ENCODE measurements at regions not wholly inside any gene's neighbourhood (a gene's known extent, or its start where the extent isn't known, plus 50 kb on each side); places are given as distances from the start of the nearest gene placed in this dataset.

GRCh38 chr2:88245109-88245508, 75.0 kb downstream of the THNSL2 start:
- H3K9me3 ChIP-seq (ENCODE audit: low read length): no peaks in the 10 kb centered on the region
- no peak overlapping the region for H2AFZ ChIP-seq (ENCODE audit: low read depth, low read length)
- H3K79me2 ChIP-seq (replicated peaks; ENCODE audit: insufficient read depth, low read length): no peaks in the 10 kb centered on the region
- no peaks in the 10 kb centered on the region for H3K36me3 ChIP-seq (ENCODE audit: insufficient read depth, low read length)
- H3K4me3 ChIP-seq (ENCODE audit: low read length): no peak overlapping the region
- no peaks in the 10 kb centered on the region for H3K9me2 ChIP-seq (ENCODE audit: insufficient read depth, low read length)
- no peaks in the 10 kb centered on the region for H3F3A ChIP-seq (ENCODE audit: insufficient read depth, low read length, poor library complexity, severe bottlenecking)
- no peak overlapping the region for H3K27ac ChIP-seq (ENCODE audit: low read length)
- no peaks in the 10 kb centered on the region for H3K27me3 ChIP-seq (ENCODE audit: insufficient read depth, low read depth, low read length)
- H4K20me1 ChIP-seq (ENCODE audit: insufficient read depth): no peaks in the 10 kb centered on the region
- H3K9ac ChIP-seq (ENCODE audit: low read length): no peak overlapping the region
- H3K4me2 ChIP-seq (ENCODE audit: low read length): no peak overlapping the region
- TF ChIP-seq EP300 (conservative IDR thresholded peaks at IDR 0.05; ENCODE audit: poor library complexity, severe bottlenecking) (no peak), MXI1 (conservative IDR thresholded peaks at IDR 0.05; ENCODE audit: poor library complexity, severe bottlenecking) (no peak)

GRCh38 chr2:88239781-88240180, 69.6 kb downstream of the THNSL2 start:
- Histone ChIP-seq H4K20me1 (ENCODE audit: insufficient read depth) (no peaks in the 10 kb centered on the region), H3K36me3 (ENCODE audit: insufficient read depth, low read length) (no peaks in the 10 kb centered on the region)
- TF ChIP-seq EZH2 (IDR thresholded peaks at IDR 0.05; ENCODE audit: borderline replicate concordance, insufficient read depth, low read length, poor library complexity, severe bottlenecking) (no peak), TAF1 (IDR thresholded peaks at IDR 0.05; ENCODE audit: low read depth) (no peak), REST (IDR thresholded peaks at IDR 0.05; ENCODE audit: borderline replicate concordance) (no peak), CTCF (IDR thresholded peaks at IDR 0.05; ENCODE audit: poor library complexity, severe bottlenecking) (no peak), POLR2AphosphoS5 (IDR thresholded peaks at IDR 0.05) (no peak), SMC3 (conservative IDR thresholded peaks at IDR 0.05; ENCODE audit: poor library complexity) (no peak), RAD21 (conservative IDR thresholded peaks at IDR 0.05) (no peak), EP300 (conservative IDR thresholded peaks at IDR 0.05; ENCODE audit: poor library complexity, severe bottlenecking) (no peak), MXI1 (conservative IDR thresholded peaks at IDR 0.05; ENCODE audit: poor library complexity, severe bottlenecking) (no peak)

GRCh38 chr2:88236666-88237065, 66.5 kb downstream of the THNSL2 start:
- Histone ChIP-seq H2AFZ (ENCODE audit: low read depth, low read length) (no peak overlapping the region), H3K36me3 (ENCODE audit: insufficient read depth, low read length) (no peaks in the 10 kb centered on the region), H3K27ac (ENCODE audit: low read length) (no peak overlapping the region), H3K27me3 (ENCODE audit: insufficient read depth, low read depth, low read length) (no peaks in the 10 kb centered on the region), H3K4me2 (ENCODE audit: low read length) (no peak overlapping the region), H3K79me2 (replicated peaks; ENCODE audit: insufficient read depth, low read length) (no peaks in the 10 kb centered on the region), H3K9ac (ENCODE audit: low read length) (no peak overlapping the region), H4K20me1 (ENCODE audit: insufficient read depth) (no peaks in the 10 kb centered on the region), H3F3A (ENCODE audit: insufficient read depth, low read length, poor library complexity, severe bottlenecking) (no peaks in the 10 kb centered on the region), H3K9me3 (ENCODE audit: low read length) (no peaks in the 10 kb centered on the region), H3K4me3 (ENCODE audit: low read length) (no peak overlapping the region), H3K9me2 (ENCODE audit: insufficient read depth, low read length) (no peaks in the 10 kb centered on the region)
- TF ChIP-seq MXI1 (conservative IDR thresholded peaks at IDR 0.05; ENCODE audit: poor library complexity, severe bottlenecking) (no peak), SMC3 (conservative IDR thresholded peaks at IDR 0.05; ENCODE audit: poor library complexity) (no peak), TAF1 (IDR thresholded peaks at IDR 0.05; ENCODE audit: low read depth) (no peak), REST (IDR thresholded peaks at IDR 0.05; ENCODE audit: borderline replicate concordance) (no peak), EZH2 (IDR thresholded peaks at IDR 0.05; ENCODE audit: borderline replicate concordance, insufficient read depth, low read length, poor library complexity, severe bottlenecking) (no peak), RAD21 (conservative IDR thresholded peaks at IDR 0.05) (no peak), CTCF (IDR thresholded peaks at IDR 0.05; ENCODE audit: poor library complexity, severe bottlenecking) (no peak), POLR2AphosphoS5 (IDR thresholded peaks at IDR 0.05) (no peak), EP300 (conservative IDR thresholded peaks at IDR 0.05; ENCODE audit: poor library complexity, severe bottlenecking) (no peak)

More at GRCh38 chr2:88239781-88240180, 69.6 kb downstream of the THNSL2 start:
- Histone ChIP-seq H2AFZ (ENCODE audit: low read depth, low read length) (no peak overlapping the region), H3K9me2 (ENCODE audit: insufficient read depth, low read length) (no peaks in the 10 kb centered on the region), H3K27ac (ENCODE audit: low read length) (no peak overlapping the region), H3K79me2 (replicated peaks; ENCODE audit: insufficient read depth, low read length) (no peaks in the 10 kb centered on the region), H3K27me3 (ENCODE audit: insufficient read depth, low read depth, low read length) (no peaks in the 10 kb centered on the region), H3F3A (ENCODE audit: insufficient read depth, low read length, poor library complexity, severe bottlenecking) (no peaks in the 10 kb centered on the region), H3K9me3 (ENCODE audit: low read length) (no peaks in the 10 kb centered on the region), H3K4me2 (ENCODE audit: low read length) (no peak overlapping the region), H3K4me3 (ENCODE audit: low read length) (no peak overlapping the region), H3K9ac (ENCODE audit: low read length) (no peak overlapping the region)
